ENCODE measurements at regions not wholly inside any gene's neighbourhood (a gene's known extent, or its start where the extent isn't known, plus 50 kb on each side); places are given as distances from the start of the nearest gene placed in this dataset.

- Mint-ChIP-seq H3K4me3 (no peak overlapping the region), H3K36me3 (ENCODE audit: insufficient read depth) (no peaks in the 10 kb centered on the region), H3K27ac (ENCODE audit: low read depth) (no peak overlapping the region), H3K4me1 (no peaks in the 10 kb centered on the region), H3K9me3 (peaks cover 34% of the 10 kb centered on the region), H3K27me3 (no peaks in the 10 kb centered on the region)
- ATAC-seq (replicated peaks; ENCODE audit: extremely low read depth, poor library complexity, severe bottlenecking) (no peak), DNase-seq (ENCODE audit: low spot score in 2 of 2) (no peak)
These were observed 370.2 kb downstream of the TBX15 start for GRCh38 chr1:118617916-118618315.

- H3K27me3 Mint-ChIP-seq = no peaks in the 10 kb centered on the region
- peaks cover 51% of the 10 kb centered on the region for H3K9me3 Mint-ChIP-seq
- H3K27ac Mint-ChIP-seq (ENCODE audit: low read depth) = no peak overlapping the region
- ATAC-seq (replicated peaks; ENCODE audit: extremely low read depth, poor library complexity, severe bottlenecking) = no peak
- H3K4me1 Mint-ChIP-seq = no peaks in the 10 kb centered on the region
- DNase-seq (ENCODE audit: low spot score in 2 of 2) = no peak
- peaks cover under 1% of the 10 kb centered on the region for H3K36me3 Mint-ChIP-seq (ENCODE audit: insufficient read depth)
- no peak overlapping the region for H3K4me3 Mint-ChIP-seq
These were observed 373.1 kb downstream of the TBX15 start for GRCh38 chr1:118615066-118615465.

- Mint-ChIP-seq H3K4me3 (no peak overlapping the region), H3K27ac (ENCODE audit: low read depth) (no peak overlapping the region), H3K36me3 (ENCODE audit: insufficient read depth) (no peaks in the 10 kb centered on the region), H3K9me3 (peaks cover 34% of the 10 kb centered on the region), H3K27me3 (no peaks in the 10 kb centered on the region), H3K4me1 (no peaks in the 10 kb centered on the region)
- DNase-seq (ENCODE audit: low spot score in 2 of 2) (no peak), ATAC-seq (replicated peaks; ENCODE audit: extremely low read depth, poor library complexity, severe bottlenecking) (no peak)
These were observed 398.8 kb downstream of the TBX15 start for GRCh38 chr1:118589238-118589846.

- DNase-seq (ENCODE audit: low spot score in 2 of 2) = no peak
- no peak overlapping the region for H3K4me3 Mint-ChIP-seq
- H3K4me1 Mint-ChIP-seq = no peaks in the 10 kb centered on the region
- no peak for ATAC-seq (replicated peaks; ENCODE audit: extremely low read depth, poor library complexity, severe bottlenecking)
- H3K36me3 Mint-ChIP-seq (ENCODE audit: insufficient read depth) = no peaks in the 10 kb centered on the region
- H3K27ac Mint-ChIP-seq (ENCODE audit: low read depth) = no peak overlapping the region
- H3K9me3 Mint-ChIP-seq = peaks cover 29% of the 10 kb centered on the region
- no peaks in the 10 kb centered on the region for H3K27me3 Mint-ChIP-seq
These were observed 399.6 kb downstream of the TBX15 start for GRCh38 chr1:118588566-118588965.

GRCh38 chr1:118578276-118578675 lies 393.2 kb upstream of the SPAG17 start:
- H3K4me1 Mint-ChIP-seq = no peaks in the 10 kb centered on the region
- DNase-seq (ENCODE audit: low spot score in 2 of 2) = no peak
- H3K27me3 Mint-ChIP-seq = no peaks in the 10 kb centered on the region
- H3K36me3 Mint-ChIP-seq (ENCODE audit: insufficient read depth) = no peaks in the 10 kb centered on the region
- no peak for ATAC-seq (replicated peaks; ENCODE audit: extremely low read depth, poor library complexity, severe bottlenecking)
- no peak overlapping the region for H3K4me3 Mint-ChIP-seq
- no peak overlapping the region for H3K27ac Mint-ChIP-seq (ENCODE audit: low read depth)
- H3K9me3 Mint-ChIP-seq = peaks cover 19% of the 10 kb centered on the region

GRCh38 chr1:118575060-118575459 lies 390.0 kb upstream of the SPAG17 start:
- Mint-ChIP-seq H3K27ac (ENCODE audit: low read depth) (no peak overlapping the region), H3K9me3 (peaks cover 19% of the 10 kb centered on the region), H3K27me3 (no peaks in the 10 kb centered on the region), H3K4me3 (no peak overlapping the region), H3K4me1 (no peaks in the 10 kb centered on the region), H3K36me3 (ENCODE audit: insufficient read depth) (no peaks in the 10 kb centered on the region)
- no peak for DNase-seq (ENCODE audit: low spot score in 2 of 2)
- no peak for ATAC-seq (replicated peaks; ENCODE audit: extremely low read depth, poor library complexity, severe bottlenecking)

- Mint-ChIP-seq H3K9me3 (peaks cover 11% of the 10 kb centered on the region), H3K4me3 (no peak overlapping the region)
- ATAC-seq (replicated peaks; ENCODE audit: extremely low read depth, poor library complexity, severe bottlenecking) = no peak
These were observed 380.1 kb upstream of the SPAG17 start for GRCh38 chr1:118564961-118565703.

GRCh38 chr1:118563981-118564951 lies 379.2 kb upstream of the SPAG17 start:
- Mint-ChIP-seq H3K27me3 (no peaks in the 10 kb centered on the region), H3K27ac (ENCODE audit: low read depth) (no peak overlapping the region), H3K36me3 (ENCODE audit: insufficient read depth) (no peaks in the 10 kb centered on the region), H3K9me3 (peaks cover 11% of the 10 kb centered on the region), H3K4me3 (no peak overlapping the region), H3K4me1 (no peaks in the 10 kb centered on the region)
- no peak for DNase-seq (ENCODE audit: low spot score in 2 of 2)
- ATAC-seq (replicated peaks; ENCODE audit: extremely low read depth, poor library complexity, severe bottlenecking) = no peak

More at GRCh38 chr1:118564961-118565703, 380.1 kb upstream of the SPAG17 start:
- no peaks in the 10 kb centered on the region for H3K4me1 Mint-ChIP-seq
- no peak overlapping the region for H3K27ac Mint-ChIP-seq (ENCODE audit: low read depth)
- DNase-seq (ENCODE audit: low spot score in 2 of 2) = no peak
- no peaks in the 10 kb centered on the region for H3K27me3 Mint-ChIP-seq
- H3K36me3 Mint-ChIP-seq (ENCODE audit: insufficient read depth) = no peaks in the 10 kb centered on the region

- H3K27ac Mint-ChIP-seq (ENCODE audit: low read depth) = no peak overlapping the region
- no peak overlapping the region for H3K4me3 Mint-ChIP-seq
- DNase-seq (ENCODE audit: low spot score in 2 of 2) (no peak), ATAC-seq (replicated peaks; ENCODE audit: extremely low read depth, poor library complexity, severe bottlenecking) (no peak)
- no peaks in the 10 kb centered on the region for H3K4me1 Mint-ChIP-seq
- H3K9me3 Mint-ChIP-seq = peaks cover 11% of the 10 kb centered on the region
- H3K27me3 Mint-ChIP-seq = no peaks in the 10 kb centered on the region
- no peaks in the 10 kb centered on the region for H3K36me3 Mint-ChIP-seq (ENCODE audit: insufficient read depth)
These were observed 373.9 kb upstream of the SPAG17 start for GRCh38 chr1:118558933-118559332.

GRCh38 chr1:118556936-118557335 lies 371.9 kb upstream of the SPAG17 start:
- Mint-ChIP-seq H3K4me3 (no peak overlapping the region), H3K9me3 (peaks cover 17% of the 10 kb centered on the region), H3K4me1 (no peaks in the 10 kb centered on the region), H3K27ac (ENCODE audit: low read depth) (no peak overlapping the region), H3K36me3 (ENCODE audit: insufficient read depth) (no peaks in the 10 kb centered on the region), H3K27me3 (no peaks in the 10 kb centered on the region)
- ATAC-seq (replicated peaks; ENCODE audit: extremely low read depth, poor library complexity, severe bottlenecking) = no peak
- DNase-seq (ENCODE audit: low spot score in 2 of 2) = no peak

- H3K27me3 Mint-ChIP-seq = no peaks in the 10 kb centered on the region
- no peak for DNase-seq (ENCODE audit: low spot score in 2 of 2)
- H3K36me3 Mint-ChIP-seq (ENCODE audit: insufficient read depth) = no peaks in the 10 kb centered on the region
- no peak overlapping the region for H3K4me3 Mint-ChIP-seq
- no peaks in the 10 kb centered on the region for H3K4me1 Mint-ChIP-seq
- H3K9me3 Mint-ChIP-seq = peaks cover 14% of the 10 kb centered on the region
- H3K27ac Mint-ChIP-seq (ENCODE audit: low read depth) = no peak overlapping the region
- ATAC-seq (replicated peaks; ENCODE audit: extremely low read depth, poor library complexity, severe bottlenecking) = no peak
These were observed 370.6 kb upstream of the SPAG17 start for GRCh38 chr1:118555638-118556037.

- H3K36me3 Mint-ChIP-seq (ENCODE audit: insufficient read depth) = no peaks in the 10 kb centered on the region
- no peak for DNase-seq (ENCODE audit: low spot score in 2 of 2)
- no peaks in the 10 kb centered on the region for H3K27me3 Mint-ChIP-seq
- ATAC-seq (replicated peaks; ENCODE audit: extremely low read depth, poor library complexity, severe bottlenecking) = no peak
- H3K4me1 Mint-ChIP-seq = no peaks in the 10 kb centered on the region
- peaks cover 18% of the 10 kb centered on the region for H3K9me3 Mint-ChIP-seq
- H3K27ac Mint-ChIP-seq (ENCODE audit: low read depth) = no peak overlapping the region
- H3K4me3 Mint-ChIP-seq = no peak overlapping the region
These were observed 350.9 kb upstream of the SPAG17 start for GRCh38 chr1:118535901-118536300.

All from central memory CD8-positive, alpha-beta T cell (primary cell).